ENCODE measurements at regions not wholly inside any gene's neighbourhood (a gene's known extent, or its start where the extent isn't known, plus 50 kb on each side); places are given as distances from the start of the nearest gene placed in this dataset.
"Not testable (repeated sequence)": the region's sequence is repeated elsewhere in the genome, so short reads cannot be mapped to it uniquely, and the experiment has no call there.

GRCh38 chr20:25953876-25954275 lies 257.2 kb upstream of the ZNF337 start:
- not testable (repeated sequence) for H3K27me3 ChIP-seq (ENCODE audit: insufficient read depth); H3K4me2 ChIP-seq; H3K9me3 Mint-ChIP-seq; H3K27ac ChIP-seq (ENCODE audit: low read depth); H3K9me2 ChIP-seq (ENCODE audit: insufficient read depth); H3K27me3 Mint-ChIP-seq (ENCODE audit: insufficient read depth, low read depth, poor library complexity); H3K4me3 Mint-ChIP-seq; H3K36me3 Mint-ChIP-seq (ENCODE audit: low read depth); H3K79me2 ChIP-seq (replicated peaks; ENCODE audit: insufficient read depth); H3K36me3 ChIP-seq (ENCODE audit: insufficient read depth); H3K4me1 ChIP-seq (ENCODE audit: insufficient read depth); H3K4me1 Mint-ChIP-seq; H4K20me1 ChIP-seq (replicated peaks; ENCODE audit: insufficient read depth); ATAC-seq; H3K4me3 ChIP-seq; DNase-seq (ENCODE audit: low spot score); H2AFZ ChIP-seq; H3F3A ChIP-seq (replicated peaks; ENCODE audit: low read depth); H3K27ac Mint-ChIP-seq

- H4K20me1 ChIP-seq (replicated peaks; ENCODE audit: insufficient read depth); H3K4me1 ChIP-seq (ENCODE audit: insufficient read depth); H3K27ac ChIP-seq (ENCODE audit: low read depth); H3K36me3 Mint-ChIP-seq (ENCODE audit: low read depth); H3K4me1 Mint-ChIP-seq; H2AFZ ChIP-seq; H3K9me3 Mint-ChIP-seq; H3K27me3 Mint-ChIP-seq (ENCODE audit: insufficient read depth, low read depth, poor library complexity); H3K36me3 ChIP-seq (ENCODE audit: insufficient read depth); H3K27ac Mint-ChIP-seq; H3K4me3 Mint-ChIP-seq; H3K27me3 ChIP-seq (ENCODE audit: insufficient read depth); H3K9me2 ChIP-seq (ENCODE audit: insufficient read depth); H3K4me3 ChIP-seq; H3F3A ChIP-seq (replicated peaks; ENCODE audit: low read depth); DNase-seq (ENCODE audit: low spot score); H3K79me2 ChIP-seq (replicated peaks; ENCODE audit: insufficient read depth); ATAC-seq; H3K4me2 ChIP-seq: not testable (repeated sequence)
Measured at GRCh38 chr20:25935230-25935629, 238.6 kb upstream of the ZNF337 start.

GRCh38 chr20:25932806-25933205 lies 236.2 kb upstream of the ZNF337 start:
- H3K4me3 ChIP-seq; H4K20me1 ChIP-seq (replicated peaks; ENCODE audit: insufficient read depth); DNase-seq (ENCODE audit: low spot score); H3K79me2 ChIP-seq (replicated peaks; ENCODE audit: insufficient read depth); H2AFZ ChIP-seq; H3K27me3 Mint-ChIP-seq (ENCODE audit: insufficient read depth, low read depth, poor library complexity); H3K4me3 Mint-ChIP-seq; ATAC-seq; H3F3A ChIP-seq (replicated peaks; ENCODE audit: low read depth); H3K36me3 ChIP-seq (ENCODE audit: insufficient read depth); H3K4me1 Mint-ChIP-seq; H3K36me3 Mint-ChIP-seq (ENCODE audit: low read depth); H3K9me2 ChIP-seq (ENCODE audit: insufficient read depth); H3K4me1 ChIP-seq (ENCODE audit: insufficient read depth); H3K4me2 ChIP-seq; H3K27me3 ChIP-seq (ENCODE audit: insufficient read depth); H3K27ac Mint-ChIP-seq; H3K27ac ChIP-seq (ENCODE audit: low read depth): not testable (repeated sequence)
- peaks cover 11% of the 10 kb centered on the region for H3K9me3 Mint-ChIP-seq

GRCh38 chr20:25932170-25932569 lies 235.5 kb upstream of the ZNF337 start:
- not testable (repeated sequence) for H3K4me1 Mint-ChIP-seq; H3K9me2 ChIP-seq (ENCODE audit: insufficient read depth); H3K79me2 ChIP-seq (replicated peaks; ENCODE audit: insufficient read depth); H3K27me3 Mint-ChIP-seq (ENCODE audit: insufficient read depth, low read depth, poor library complexity); H3K27ac ChIP-seq (ENCODE audit: low read depth); H3K27me3 ChIP-seq (ENCODE audit: insufficient read depth); H2AFZ ChIP-seq; H4K20me1 ChIP-seq (replicated peaks; ENCODE audit: insufficient read depth); H3K4me3 Mint-ChIP-seq; H3K27ac Mint-ChIP-seq; H3K4me3 ChIP-seq; H3K36me3 Mint-ChIP-seq (ENCODE audit: low read depth); H3F3A ChIP-seq (replicated peaks; ENCODE audit: low read depth); H3K36me3 ChIP-seq (ENCODE audit: insufficient read depth); H3K4me1 ChIP-seq (ENCODE audit: insufficient read depth); ATAC-seq; H3K4me2 ChIP-seq; DNase-seq (ENCODE audit: low spot score)
- H3K9me3 Mint-ChIP-seq, result peaks cover 11% of the 10 kb centered on the region

GRCh38 chr20:25902321-25902720 lies 205.7 kb upstream of the ZNF337 start:
- not testable (repeated sequence) for H3F3A ChIP-seq (replicated peaks; ENCODE audit: low read depth); H3K4me3 Mint-ChIP-seq; H3K36me3 ChIP-seq (ENCODE audit: insufficient read depth); DNase-seq (ENCODE audit: low spot score); H3K27me3 Mint-ChIP-seq (ENCODE audit: insufficient read depth, low read depth, poor library complexity); H3K27me3 ChIP-seq (ENCODE audit: insufficient read depth); ATAC-seq; H3K4me2 ChIP-seq; H2AFZ ChIP-seq; H3K36me3 Mint-ChIP-seq (ENCODE audit: low read depth); H3K27ac Mint-ChIP-seq; H3K4me1 ChIP-seq (ENCODE audit: insufficient read depth); H3K79me2 ChIP-seq (replicated peaks; ENCODE audit: insufficient read depth); H4K20me1 ChIP-seq (replicated peaks; ENCODE audit: insufficient read depth); H3K4me3 ChIP-seq; H3K27ac ChIP-seq (ENCODE audit: low read depth); H3K4me1 Mint-ChIP-seq; H3K9me2 ChIP-seq (ENCODE audit: insufficient read depth); H3K9me3 Mint-ChIP-seq

GRCh38 chr20:25898663-25899062 lies 202.0 kb upstream of the ZNF337 start:
- not testable (repeated sequence) for H3K36me3 Mint-ChIP-seq (ENCODE audit: low read depth); H3K9me2 ChIP-seq (ENCODE audit: insufficient read depth); H3K27ac ChIP-seq (ENCODE audit: low read depth); H3K79me2 ChIP-seq (replicated peaks; ENCODE audit: insufficient read depth); H3K36me3 ChIP-seq (ENCODE audit: insufficient read depth); H3K4me2 ChIP-seq; H3K4me1 Mint-ChIP-seq; H4K20me1 ChIP-seq (replicated peaks; ENCODE audit: insufficient read depth); H2AFZ ChIP-seq; H3K4me3 Mint-ChIP-seq; H3K27me3 ChIP-seq (ENCODE audit: insufficient read depth); ATAC-seq; H3K27ac Mint-ChIP-seq; H3K4me1 ChIP-seq (ENCODE audit: insufficient read depth); H3F3A ChIP-seq (replicated peaks; ENCODE audit: low read depth); H3K27me3 Mint-ChIP-seq (ENCODE audit: insufficient read depth, low read depth, poor library complexity); DNase-seq (ENCODE audit: low spot score); H3K9me3 Mint-ChIP-seq; H3K4me3 ChIP-seq

GRCh38 chr20:25879096-25879495 lies 182.4 kb upstream of the ZNF337 start:
- H3K36me3 ChIP-seq (ENCODE audit: insufficient read depth); H3K9me3 Mint-ChIP-seq; H3K27me3 Mint-ChIP-seq (ENCODE audit: insufficient read depth, low read depth, poor library complexity); H3K4me1 ChIP-seq (ENCODE audit: insufficient read depth); H3K27ac ChIP-seq (ENCODE audit: low read depth); DNase-seq (ENCODE audit: low spot score); H3K4me3 Mint-ChIP-seq; H3K79me2 ChIP-seq (replicated peaks; ENCODE audit: insufficient read depth); H3K36me3 Mint-ChIP-seq (ENCODE audit: low read depth); H3K4me1 Mint-ChIP-seq; H3K4me3 ChIP-seq; H3K4me2 ChIP-seq; H2AFZ ChIP-seq; H4K20me1 ChIP-seq (replicated peaks; ENCODE audit: insufficient read depth); ATAC-seq; H3F3A ChIP-seq (replicated peaks; ENCODE audit: low read depth); H3K27me3 ChIP-seq (ENCODE audit: insufficient read depth); H3K27ac Mint-ChIP-seq; H3K9me2 ChIP-seq (ENCODE audit: insufficient read depth): not testable (repeated sequence)

Measured in GM23338 (cell line).